ENCODE measurements at regions not wholly inside any gene's neighbourhood (a gene's known extent, or its start where the extent isn't known, plus 50 kb on each side); places are given as distances from the start of the nearest gene placed in this dataset.
A peak's percentile ranks its signal among the peaks of the same experiment; 100 is the strongest.
"Not testable (repeated sequence)": the region's sequence is repeated elsewhere in the genome, so short reads cannot be mapped to it uniquely, and the experiment has no call there.

- H3K36me3 Mint-ChIP-seq (ENCODE audit: insufficient read depth, unreplicated experiment) = no peaks in the 10 kb centered on the region
- H3K4me1 Mint-ChIP-seq (ENCODE audit: low read depth, unreplicated experiment) = no peaks in the 10 kb centered on the region
- H3K4me3 Mint-ChIP-seq (ENCODE audit: low read depth, unreplicated experiment) = no peak overlapping the region
- CTCF ChIA-PET = interaction anchor here (0.7 kb wide), 1 partner anchor 19 kb away, joined by 3 read pairs; no protein-coding TSS in a partner anchor
- H3K27ac Mint-ChIP-seq (ENCODE audit: unreplicated experiment) = no peak overlapping the region
- DNase-seq = no peak
- no peaks in the 10 kb centered on the region for H3K9me3 Mint-ChIP-seq (ENCODE audit: low read depth, unreplicated experiment)
- intact Hi-C loops (cut with micrococcal nuclease; ENCODE audit: unreplicated experiment) = no loop called here
- H3K27me3 Mint-ChIP-seq (ENCODE audit: unreplicated experiment) = no peaks in the 10 kb centered on the region
- no TSS peak for BruUV-seq (replicated peaks)
- TF ChIP-seq, protein P1, sequence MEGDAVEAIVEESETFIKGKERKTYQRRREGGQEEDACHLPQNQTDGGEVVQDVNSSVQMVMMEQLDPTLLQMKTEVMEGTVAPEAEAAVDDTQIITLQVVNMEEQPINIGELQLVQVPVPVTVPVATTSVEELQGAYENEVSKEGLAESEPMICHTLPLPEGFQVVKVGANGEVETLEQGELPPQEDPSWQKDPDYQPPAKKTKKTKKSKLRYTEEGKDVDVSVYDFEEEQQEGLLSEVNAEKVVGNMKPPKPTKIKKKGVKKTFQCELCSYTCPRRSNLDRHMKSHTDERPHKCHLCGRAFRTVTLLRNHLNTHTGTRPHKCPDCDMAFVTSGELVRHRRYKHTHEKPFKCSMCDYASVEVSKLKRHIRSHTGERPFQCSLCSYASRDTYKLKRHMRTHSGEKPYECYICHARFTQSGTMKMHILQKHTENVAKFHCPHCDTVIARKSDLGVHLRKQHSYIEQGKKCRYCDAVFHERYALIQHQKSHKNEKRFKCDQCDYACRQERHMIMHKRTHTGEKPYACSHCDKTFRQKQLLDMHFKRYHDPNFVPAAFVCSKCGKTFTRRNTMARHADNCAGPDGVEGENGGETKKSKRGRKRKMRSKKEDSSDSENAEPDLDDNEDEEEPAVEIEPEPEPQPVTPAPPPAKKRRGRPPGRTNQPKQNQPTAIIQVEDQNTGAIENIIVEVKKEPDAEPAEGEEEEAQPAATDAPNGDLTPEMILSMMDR (IDR thresholded peaks at IDR 0.05; ENCODE audit: unreplicated experiment) = no peak
Measured at GRCh38 chr12:27133022-27133590, 50.7 kb upstream of the C12orf71 start.

DNA sequence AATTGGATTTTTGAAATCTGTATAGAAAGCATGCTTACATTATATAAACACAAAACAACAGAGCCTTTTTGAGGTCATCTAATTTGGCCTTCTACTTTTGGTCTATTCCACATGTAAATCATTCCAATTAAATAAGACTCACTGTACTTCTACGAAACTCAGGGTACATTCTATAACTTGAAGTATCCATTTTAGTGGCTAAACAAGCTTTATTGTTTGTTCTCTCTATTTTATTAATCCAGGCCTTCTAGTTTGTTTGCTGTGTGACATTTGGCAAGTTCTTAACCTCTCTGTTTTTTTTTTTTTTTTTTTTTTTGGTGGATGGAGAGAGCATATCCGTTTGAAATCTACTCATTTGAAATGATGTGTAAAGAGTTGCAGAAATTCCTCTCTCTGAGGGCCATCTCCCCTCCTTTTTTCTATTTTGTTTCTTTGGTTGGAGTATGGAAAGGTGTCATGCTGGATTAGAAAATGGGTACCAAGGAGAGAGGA, 58.1 kb upstream of the C12orf71 start:
- Mint-ChIP-seq H3K4me1 (ENCODE audit: low read depth, unreplicated experiment) (peaks cover 8% of the 10 kb centered on the region), H3K27ac (ENCODE audit: unreplicated experiment) (no peak overlapping the region), H3K27me3 (ENCODE audit: unreplicated experiment) (no peaks in the 10 kb centered on the region), H3K4me3 (ENCODE audit: low read depth, unreplicated experiment) (no peak overlapping the region), H3K9me3 (ENCODE audit: low read depth, unreplicated experiment) (no peaks in the 10 kb centered on the region), H3K36me3 (ENCODE audit: insufficient read depth, unreplicated experiment) (no peaks in the 10 kb centered on the region)
- intact Hi-C loops (cut with micrococcal nuclease; ENCODE audit: unreplicated experiment) = loop anchor here (5.0 to 10.0 kb wide), 3 partner anchors 103 to 164 kb away; partner anchors contain the start of gene STK38L
- TF ChIP-seq, protein P1 (IDR thresholded peaks at IDR 0.05; ENCODE audit: unreplicated experiment) = no peak
- no TSS peak for BruUV-seq (replicated peaks)
- no peak for DNase-seq
- CTCF ChIA-PET = no interaction called here

- Mint-ChIP-seq H3K27me3 (ENCODE audit: unreplicated experiment) (no peaks in the 10 kb centered on the region), H3K36me3 (ENCODE audit: insufficient read depth, unreplicated experiment) (no peaks in the 10 kb centered on the region), H3K4me3 (ENCODE audit: low read depth, unreplicated experiment) (no peak overlapping the region), H3K27ac (ENCODE audit: unreplicated experiment) (no peak overlapping the region), H3K9me3 (ENCODE audit: low read depth, unreplicated experiment) (no peaks in the 10 kb centered on the region), H3K4me1 (ENCODE audit: low read depth, unreplicated experiment) (peaks cover 8% of the 10 kb centered on the region)
- CTCF ChIA-PET = interaction anchor here (1.4 kb wide), 1 partner anchor 127 kb away, joined by 3 read pairs; no protein-coding TSS in a partner anchor
- peak; percentile 74 for DNase-seq
- TF ChIP-seq, protein P1 (IDR thresholded peaks at IDR 0.05; ENCODE audit: unreplicated experiment) = peak; percentile 81
- intact Hi-C loops (cut with micrococcal nuclease; ENCODE audit: unreplicated experiment) = loop anchor here (2.0 to 10.0 kb wide), 4 partner anchors 103 to 163 kb away; partner anchors contain the start of genes STK38L and TM7SF3
- BruUV-seq (replicated peaks) = no TSS peak
Measured at GRCh38 chr12:27142101-27142721, 59.8 kb upstream of the C12orf71 start.

- intact Hi-C loops (cut with micrococcal nuclease; ENCODE audit: unreplicated experiment) = loop anchor here (2.0 to 10.0 kb wide), 4 partner anchors 101 to 161 kb away; partner anchors contain the start of genes STK38L and TM7SF3
- H3K4me1 Mint-ChIP-seq (ENCODE audit: low read depth, unreplicated experiment) = peaks cover 8% of the 10 kb centered on the region
- H3K4me3 Mint-ChIP-seq (ENCODE audit: low read depth, unreplicated experiment) = no peak overlapping the region
- BruUV-seq (replicated peaks) = no TSS peak
- no peaks in the 10 kb centered on the region for H3K9me3 Mint-ChIP-seq (ENCODE audit: low read depth, unreplicated experiment)
- no peak overlapping the region for H3K27ac Mint-ChIP-seq (ENCODE audit: unreplicated experiment)
- CTCF ChIA-PET = interaction anchor here (0.5 kb wide), 1 partner anchor 130 kb away, joined by 4 read pairs; no protein-coding TSS in a partner anchor
- H3K36me3 Mint-ChIP-seq (ENCODE audit: insufficient read depth, unreplicated experiment) = no peaks in the 10 kb centered on the region
- TF ChIP-seq, protein P1 (IDR thresholded peaks at IDR 0.05; ENCODE audit: unreplicated experiment) = no peak
- no peak for DNase-seq
- H3K27me3 Mint-ChIP-seq (ENCODE audit: unreplicated experiment) = no peaks in the 10 kb centered on the region
Measured at GRCh38 chr12:27143256-27144069, 61.1 kb upstream of the C12orf71 start.

DNA sequence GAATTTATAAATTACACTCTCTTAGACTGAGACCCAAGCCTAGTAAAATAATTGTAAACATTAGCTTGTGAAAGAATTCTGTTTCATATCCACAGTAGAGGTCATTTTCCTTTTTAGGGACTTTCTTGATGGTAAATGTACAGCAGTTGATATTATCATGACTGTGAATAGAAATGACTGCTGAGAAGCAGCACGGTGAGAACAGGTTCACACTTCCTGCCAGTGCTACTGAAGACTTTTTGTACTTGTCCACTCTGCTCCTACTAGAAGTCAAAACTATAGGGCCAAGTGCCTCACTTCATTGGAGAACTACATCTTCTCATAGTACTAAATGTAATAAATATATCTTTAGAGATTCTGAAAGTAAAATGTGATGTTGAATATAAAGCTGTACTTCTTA, 63.3 kb upstream of the C12orf71 start:
- H3K4me1 Mint-ChIP-seq (ENCODE audit: low read depth, unreplicated experiment); H3K36me3 Mint-ChIP-seq (ENCODE audit: insufficient read depth, unreplicated experiment); H3K9me3 Mint-ChIP-seq (ENCODE audit: low read depth, unreplicated experiment); H3K27me3 Mint-ChIP-seq (ENCODE audit: unreplicated experiment); DNase-seq; BruUV-seq (replicated peaks); H3K27ac Mint-ChIP-seq (ENCODE audit: unreplicated experiment); H3K4me3 Mint-ChIP-seq (ENCODE audit: low read depth, unreplicated experiment); CTCF ChIA-PET: not testable (repeated sequence)
- intact Hi-C loops (cut with micrococcal nuclease; ENCODE audit: unreplicated experiment) = loop anchor here (10.0 kb wide), 2 partner anchors 99 to 159 kb away; partner anchors contain the start of gene STK38L

Measured in Calu3 (cell line).